ENCODE measurements at regions not wholly inside any gene's neighbourhood (a gene's known extent, or its start where the extent isn't known, plus 50 kb on each side); places are given as distances from the start of the nearest gene placed in this dataset.

DNA sequence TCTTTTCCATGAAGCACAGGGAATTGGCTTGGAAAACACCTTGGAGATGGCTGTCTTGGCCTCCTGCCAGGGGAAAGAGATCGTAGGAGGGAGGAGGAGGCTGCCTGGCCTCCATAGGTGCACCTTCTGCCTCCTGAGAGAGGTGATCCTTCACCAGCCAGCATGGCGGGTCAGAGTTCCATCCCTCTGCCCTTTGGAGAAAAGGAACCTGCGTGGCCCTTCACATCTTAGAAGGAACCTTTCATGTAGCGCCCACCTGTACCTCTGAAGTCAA lies 58.2 kb upstream of the DRD2 start:
- ATAC-seq (no peak), DNase-seq (ENCODE audit: low read depth, low spot score) (no peak)
- ChIA-PET POLR2A (no interaction called here), RAD21 (ENCODE audit: low non-redundant PET in 1 of 2, low total read pairs in 2 of 2, uncharacterized antibody in 2 of 2, unreplicated experiment in 2 of 2) (interaction anchor here in 1 of 2 experiments (1.0 kb wide), 1 partner anchor 197 kb away, joined by 3 read pairs; no protein-coding TSS in a partner anchor), CTCF (interaction anchor here (0.5 to 0.9 kb wide), 2 partner anchors 42 to 219 kb away, joined by 3 to 5 read pairs; partner anchors contain the start of gene TTC12)
- no peaks in the 10 kb centered on the region for H3K9me2 ChIP-seq (ENCODE audit: insufficient read depth)
- peaks cover 41% of the 10 kb centered on the region for H3K27me3 ChIP-seq (ENCODE audit: insufficient read depth, low read length)
- no TSS peak for BruUV-seq (replicated peaks)
- H4K20me1 ChIP-seq (ENCODE audit: insufficient read depth): no peaks in the 10 kb centered on the region
- no peak overlapping the region for H3K9ac ChIP-seq (ENCODE audit: low read length)
- H3K27ac ChIP-seq (ENCODE audit: low read depth, low read length): no peak overlapping the region
- no peaks in the 10 kb centered on the region for H3K9me3 ChIP-seq (ENCODE audit: control insufficient read depth in 1 of 2, insufficient read depth in 1 of 2, low read depth in 1 of 2, low read length in 2 of 2)
- H3K79me2 ChIP-seq (ENCODE audit: insufficient read depth, low read length): no peaks in the 10 kb centered on the region
- H2AFZ ChIP-seq (ENCODE audit: low read depth, low read length, poor library complexity, severe bottlenecking): no peak overlapping the region
- H3K4me1 ChIP-seq (ENCODE audit: control insufficient read depth in 1 of 2, insufficient read depth in 2 of 2, low read length in 2 of 2): peaks cover 0 to 3% of the 10 kb centered on the region in 2 experiments; a peak in 1 of 4 replicates
- no peak overlapping the region for H3K4me2 ChIP-seq (ENCODE audit: low read length)
- no peaks in the 10 kb centered on the region for H3K36me3 ChIP-seq (ENCODE audit: control insufficient read depth in 1 of 2, insufficient read depth in 2 of 2, low read length in 2 of 2)
- TF ChIP-seq JUND (IDR thresholded peaks at IDR 0.05) (no peak), FOSL1 (IDR thresholded peaks at IDR 0.05; ENCODE audit: low read depth) (no peak), POLR2A (IDR thresholded peaks at IDR 0.05; ENCODE audit: borderline replicate concordance, extremely low read depth, insufficient read depth, insufficient read length) (no peak), TCF7L2 (IDR thresholded peaks at IDR 0.05; ENCODE audit: borderline replicate concordance, extremely low read depth, insufficient read depth, insufficient read length) (no peak), ZNF274 (IDR thresholded peaks at IDR 0.05; ENCODE audit: low read depth, low read length) (no peak), ZFX (IDR thresholded peaks at IDR 0.05) (no peak), YY1 (IDR thresholded peaks at IDR 0.05; ENCODE audit: extremely low read depth, insufficient replicate concordance, low read depth, low read length) (no peak), POLR2AphosphoS5 (IDR thresholded peaks at IDR 0.05; ENCODE audit: low read depth, low read length) (no peak), SRF (IDR thresholded peaks at IDR 0.05; ENCODE audit: low read depth) (no peak)
- intact Hi-C loops (cut with micrococcal nuclease): loop anchor here (2.0 kb wide), 1 partner anchor 197 kb away; no protein-coding TSS in a partner anchor
- H3K4me3 ChIP-seq (replicated peaks in 1 of 2; ENCODE audit: low read depth in 1 of 2, low read length in 2 of 2): no peak overlapping the region

DNA sequence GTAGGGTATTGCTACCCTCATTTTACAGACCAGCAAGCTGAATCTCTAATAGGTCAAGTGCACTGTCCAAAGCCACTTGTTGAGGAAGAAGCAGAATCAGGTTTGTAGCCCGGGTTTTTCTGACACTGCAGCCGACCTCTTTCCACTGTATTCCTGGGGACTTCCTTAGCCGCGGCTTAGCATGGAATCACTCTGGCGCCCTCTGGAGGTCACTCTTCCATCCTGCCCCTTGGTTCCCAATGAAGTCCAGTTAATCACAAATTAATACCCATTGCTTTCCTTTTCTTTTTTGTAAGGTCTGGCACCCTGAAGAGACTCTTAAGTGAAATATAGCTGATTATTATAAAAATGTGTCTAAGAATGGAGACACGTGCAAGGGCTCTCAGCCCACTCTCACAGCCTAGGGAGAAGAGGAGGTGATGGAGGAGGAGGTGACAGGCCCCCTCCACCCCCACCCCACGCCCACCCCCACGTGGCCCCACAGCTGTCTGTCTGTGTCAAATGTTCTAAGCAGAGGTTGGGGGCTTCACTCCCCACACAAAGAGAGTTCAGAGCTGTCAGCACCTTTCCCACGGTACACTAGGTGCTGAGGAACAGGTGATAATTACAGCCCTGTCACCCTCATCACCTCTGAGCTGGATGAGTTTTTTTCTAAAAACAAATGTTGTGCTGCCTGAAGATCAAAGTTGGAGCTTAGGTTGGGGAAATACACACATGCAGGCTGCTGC lies 57.7 kb upstream of the DRD2 start:
- Histone ChIP-seq H2AFZ (ENCODE audit: low read depth, low read length, poor library complexity, severe bottlenecking) (peak overlapping the region; percentile 77), H3K4me2 (ENCODE audit: low read length) (peak overlapping the region; percentile 34; the same call in 1 of the 2 replicates), H3K9me2 (ENCODE audit: insufficient read depth) (no peaks in the 10 kb centered on the region), H3K4me1 (ENCODE audit: control insufficient read depth in 1 of 2, insufficient read depth in 2 of 2, low read length in 2 of 2) (peaks cover 0 to 3% of the 10 kb centered on the region in 2 experiments; a peak in 1 of 4 replicates), H3K36me3 (ENCODE audit: control insufficient read depth in 1 of 2, insufficient read depth in 2 of 2, low read length in 2 of 2) (no peaks in the 10 kb centered on the region), H4K20me1 (ENCODE audit: insufficient read depth) (no peaks in the 10 kb centered on the region), H3K79me2 (ENCODE audit: insufficient read depth, low read length) (no peaks in the 10 kb centered on the region), H3K27ac (ENCODE audit: low read depth, low read length) (no peak overlapping the region), H3K4me3 (replicated peaks in 1 of 2; ENCODE audit: low read depth in 1 of 2, low read length in 2 of 2) (no peak overlapping the region), H3K9me3 (ENCODE audit: control insufficient read depth in 1 of 2, insufficient read depth in 1 of 2, low read depth in 1 of 2, low read length in 2 of 2) (no peaks in the 10 kb centered on the region), H3K9ac (ENCODE audit: low read length) (no peak overlapping the region), H3K27me3 (ENCODE audit: insufficient read depth, low read length) (peaks cover 36% of the 10 kb centered on the region)
- no peak for TF ChIP-seq EZH2phosphoT487 (IDR thresholded peaks at IDR 0.05; ENCODE audit: borderline replicate concordance)
- peak; percentile 10 for TF ChIP-seq YY1 (IDR thresholded peaks at IDR 0.05; ENCODE audit: extremely low read depth, insufficient replicate concordance, low read depth, low read length)
- TF ChIP-seq ATF3 (IDR thresholded peaks at IDR 0.05): no peak
- no peak for TF ChIP-seq SRF (IDR thresholded peaks at IDR 0.05; ENCODE audit: low read depth)
- TF ChIP-seq RAD21 (IDR thresholded peaks at IDR 0.05; ENCODE audit: low read depth): peak; percentile 82
- TF ChIP-seq, protein P1, sequence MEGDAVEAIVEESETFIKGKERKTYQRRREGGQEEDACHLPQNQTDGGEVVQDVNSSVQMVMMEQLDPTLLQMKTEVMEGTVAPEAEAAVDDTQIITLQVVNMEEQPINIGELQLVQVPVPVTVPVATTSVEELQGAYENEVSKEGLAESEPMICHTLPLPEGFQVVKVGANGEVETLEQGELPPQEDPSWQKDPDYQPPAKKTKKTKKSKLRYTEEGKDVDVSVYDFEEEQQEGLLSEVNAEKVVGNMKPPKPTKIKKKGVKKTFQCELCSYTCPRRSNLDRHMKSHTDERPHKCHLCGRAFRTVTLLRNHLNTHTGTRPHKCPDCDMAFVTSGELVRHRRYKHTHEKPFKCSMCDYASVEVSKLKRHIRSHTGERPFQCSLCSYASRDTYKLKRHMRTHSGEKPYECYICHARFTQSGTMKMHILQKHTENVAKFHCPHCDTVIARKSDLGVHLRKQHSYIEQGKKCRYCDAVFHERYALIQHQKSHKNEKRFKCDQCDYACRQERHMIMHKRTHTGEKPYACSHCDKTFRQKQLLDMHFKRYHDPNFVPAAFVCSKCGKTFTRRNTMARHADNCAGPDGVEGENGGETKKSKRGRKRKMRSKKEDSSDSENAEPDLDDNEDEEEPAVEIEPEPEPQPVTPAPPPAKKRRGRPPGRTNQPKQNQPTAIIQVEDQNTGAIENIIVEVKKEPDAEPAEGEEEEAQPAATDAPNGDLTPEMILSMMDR (IDR thresholded peaks at IDR 0.05 in 2 of 3, conservative IDR thresholded peaks at IDR 0.05 in 1 of 3; ENCODE audit: borderline replicate concordance in 1 of 3, insufficient read depth in 1 of 3, low read depth in 2 of 3, low read length in 2 of 3): peak; percentile 72 to 95 (median 88)
- TF ChIP-seq SP1 (IDR thresholded peaks at IDR 0.05; ENCODE audit: low read depth): no peak
- no peak for TF ChIP-seq ZFX (IDR thresholded peaks at IDR 0.05)
- BruUV-seq (replicated peaks): no TSS peak
- CTCF ChIA-PET: interaction anchor here (0.5 to 0.9 kb wide), 2 partner anchors 42 to 218 kb away, joined by 3 to 5 read pairs; partner anchors contain the start of gene TTC12
- POLR2A ChIA-PET: no interaction called here
- DNase-seq (ENCODE audit: low read depth, low spot score): peak; percentile 49
- RAD21 ChIA-PET (ENCODE audit: low non-redundant PET in 1 of 2, low total read pairs in 2 of 2, uncharacterized antibody in 2 of 2, unreplicated experiment in 2 of 2): interaction anchor here in 1 of 2 experiments (1.0 kb wide), 1 partner anchor 198 kb away, joined by 3 read pairs; no protein-coding TSS in a partner anchor
- peak; percentile 93 for ATAC-seq
- intact Hi-C loops (cut with micrococcal nuclease): loop anchor here (1.0 to 2.0 kb wide), 2 partner anchors 198 to 228 kb away; no protein-coding TSS in a partner anchor

Data from HCT116 (cell line).